GM12873 (cell line): ENCODE measurements at regions not wholly inside any gene's neighbourhood (a gene's known extent, or its start where the extent isn't known, plus 50 kb on each side); places are given as distances from the start of the nearest gene placed in this dataset.

Experiments used
- CTCF ChIP-seq: IDR thresholded peaks from 2 replicates; pipeline ENCODE4 v1.5.1; 2012; ENCODE audit warnings: low read depth, mild to moderate bottlenecking, moderate library complexity, low read length, control low read depth; ENCODE audit not compliant: insufficient read depth; ENCODE audit errors: missing control alignments

GRCh38 chr21:23861911-23862504, 1745.3 kb downstream of the MRPL39 start:
- no peak for TF ChIP-seq CTCF

DNA sequence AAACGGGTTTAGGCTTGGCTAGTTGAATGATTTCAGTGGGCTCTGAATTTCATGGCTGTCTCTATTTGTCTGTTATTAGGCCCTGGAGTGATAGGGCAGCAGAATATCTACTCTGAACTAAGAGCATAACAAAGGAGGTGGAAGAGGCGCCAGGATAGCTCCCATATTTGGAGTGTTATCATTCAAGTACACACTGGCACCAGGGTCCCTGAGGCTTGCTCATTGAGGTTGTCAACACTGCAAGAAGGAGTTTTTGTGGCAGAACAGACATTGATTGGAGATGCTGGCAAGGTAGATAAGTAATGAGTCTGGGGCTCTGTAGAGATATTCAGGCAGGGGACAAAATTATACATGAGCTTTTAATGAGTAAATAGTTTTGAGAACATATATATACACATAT, 1748.4 kb downstream of the MRPL39 start:
- TF ChIP-seq CTCF = no peak

- TF ChIP-seq CTCF = peak; percentile 43
Measured at GRCh38 chr21:23853796-23854379, 1753.4 kb downstream of the MRPL39 start.

GRCh38 chr21:23837564-23837963, 1769.7 kb downstream of the MRPL39 start:
- no peak for TF ChIP-seq CTCF

DNA sequence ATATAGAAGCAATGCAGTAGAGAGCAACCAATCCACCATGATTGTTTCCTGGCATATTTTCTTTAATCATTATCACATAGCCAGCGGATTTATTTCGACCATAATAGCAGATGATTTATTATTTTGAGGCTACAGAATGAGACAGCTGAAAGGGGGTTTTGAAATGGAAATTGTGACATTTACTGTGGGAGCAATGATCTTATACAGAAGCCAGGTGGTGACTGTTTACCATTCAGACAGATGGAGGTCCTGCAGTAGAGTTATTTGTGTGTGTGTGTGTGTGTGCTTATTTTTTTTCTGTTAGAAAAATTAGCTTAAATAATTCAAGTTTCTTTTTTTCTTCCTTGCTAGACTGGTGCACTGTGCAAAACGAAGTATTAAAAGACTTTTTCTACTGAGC, 1784.5 kb downstream of the MRPL39 start:
- TF ChIP-seq CTCF = no peak

DNA sequence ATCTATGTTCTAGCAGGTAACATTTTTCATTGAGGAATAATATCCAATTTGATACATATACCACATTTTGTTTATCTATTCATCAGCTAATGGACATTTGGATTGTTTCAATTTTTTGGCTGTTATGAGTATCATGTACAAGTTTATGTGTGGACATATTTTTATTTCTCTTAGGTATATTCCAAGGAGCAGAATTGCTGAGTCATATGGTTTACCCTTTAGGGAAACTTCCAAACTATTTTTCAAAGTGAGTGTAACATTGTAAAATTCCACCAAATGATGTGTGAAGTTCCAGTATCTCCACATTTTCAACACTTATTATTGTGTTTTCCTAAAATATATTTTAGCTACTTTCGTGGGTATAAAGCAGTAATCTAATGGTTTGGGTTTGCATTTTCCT, 1789.9 kb downstream of the MRPL39 start:
- no peak for TF ChIP-seq CTCF

GRCh38 chr21:23812485-23812884, 1794.8 kb downstream of the MRPL39 start:
- no peak for TF ChIP-seq CTCF
